ENCODE measurements at regions not wholly inside any gene's neighbourhood (a gene's known extent, or its start where the extent isn't known, plus 50 kb on each side); places are given as distances from the start of the nearest gene placed in this dataset.

GRCh38 chr1:90291431-90292216, 296.7 kb downstream of the ZNF326 start:
- H3K4me2 ChIP-seq (ENCODE audit: insufficient read depth, low read length): no peak overlapping the region
- H3K9me3 ChIP-seq (replicated peaks; ENCODE audit: control insufficient read depth, insufficient read depth, low read length): no peaks in the 10 kb centered on the region
- H3K4me1 ChIP-seq (ENCODE audit: control insufficient read depth, extremely low read depth, insufficient read depth, low read length): no peaks in the 10 kb centered on the region
- H3K9me1 ChIP-seq (replicated peaks; ENCODE audit: control insufficient read depth, extremely low read depth, insufficient read depth, low read length): no peaks in the 10 kb centered on the region
- H2AFZ ChIP-seq (ENCODE audit: low read depth, low read length): no peak overlapping the region
- H3K9ac ChIP-seq (replicated peaks; ENCODE audit: extremely low read depth, insufficient read depth, low read length): no peak overlapping the region
- ChIA-PET CTCF (no interaction called here), POLR2A (no interaction called here)
- H3K4me3 ChIP-seq (replicated peaks in 1 of 3; ENCODE audit: insufficient read depth in 1 of 3, low read depth in 1 of 3, low read length in 3 of 3): no peak overlapping the region
- no peaks in the 10 kb centered on the region for H4K20me1 ChIP-seq (replicated peaks; ENCODE audit: control insufficient read depth, extremely low read depth, insufficient read depth, low read length)
- TF ChIP-seq, protein P1, sequence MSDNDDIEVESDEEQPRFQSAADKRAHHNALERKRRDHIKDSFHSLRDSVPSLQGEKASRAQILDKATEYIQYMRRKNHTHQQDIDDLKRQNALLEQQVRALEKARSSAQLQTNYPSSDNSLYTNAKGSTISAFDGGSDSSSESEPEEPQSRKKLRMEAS (IDR thresholded peaks at IDR 0.05; ENCODE audit: insufficient read depth, insufficient read length): no peak
- no peak for TF ChIP-seq CTCF (IDR thresholded peaks at IDR 0.05; ENCODE audit: extremely low read depth in 1 of 2, insufficient read depth in 1 of 2, low read depth in 1 of 2, low read length in 2 of 2)
- no peak for TF ChIP-seq POLR2A (IDR thresholded peaks at IDR 0.05; ENCODE audit: low read depth, low read length)
- no peak for FAIRE-seq
- no peak for DNase-seq (ENCODE audit: low read depth, low spot score)
- intact Hi-C loops (cut with micrococcal nuclease) (no loop called here), dilution Hi-C loops (cut with MboI; ENCODE audit: extremely low pct_ligation_motif_present, low sequenced_read_pairs) (no loop called here)
- no peak overlapping the region for H3K27ac ChIP-seq (ENCODE audit: insufficient read depth, low read depth, low read length)
- no TSS peak for BruUV-seq (replicated peaks)
- no peaks in the 10 kb centered on the region for H3K79me2 ChIP-seq (ENCODE audit: control insufficient read depth, insufficient read depth, low read length)
- H3K36me3 ChIP-seq (ENCODE audit: control insufficient read depth in 2 of 2, extremely low read depth in 1 of 2, insufficient read depth in 2 of 2, low read length in 2 of 2): no peaks in the 10 kb centered on the region
- no peaks in the 10 kb centered on the region for H3K27me3 ChIP-seq (ENCODE audit: control insufficient read depth in 2 of 2, insufficient read depth in 2 of 2, low read length in 2 of 2)

- Histone ChIP-seq H3K4me3 (replicated peaks in 1 of 3; ENCODE audit: insufficient read depth in 1 of 3, low read depth in 1 of 3, low read length in 3 of 3) (no peak overlapping the region), H3K9me1 (replicated peaks; ENCODE audit: control insufficient read depth, extremely low read depth, insufficient read depth, low read length) (no peaks in the 10 kb centered on the region), H3K27me3 (ENCODE audit: control insufficient read depth in 2 of 2, insufficient read depth in 2 of 2, low read length in 2 of 2) (no peaks in the 10 kb centered on the region), H3K9me3 (replicated peaks; ENCODE audit: control insufficient read depth, insufficient read depth, low read length) (no peaks in the 10 kb centered on the region), H3K4me1 (ENCODE audit: control insufficient read depth, extremely low read depth, insufficient read depth, low read length) (no peaks in the 10 kb centered on the region), H3K36me3 (ENCODE audit: control insufficient read depth in 2 of 2, extremely low read depth in 1 of 2, insufficient read depth in 2 of 2, low read length in 2 of 2) (no peaks in the 10 kb centered on the region), H4K20me1 (replicated peaks; ENCODE audit: control insufficient read depth, extremely low read depth, insufficient read depth, low read length) (no peaks in the 10 kb centered on the region), H3K9ac (replicated peaks; ENCODE audit: extremely low read depth, insufficient read depth, low read length) (no peak overlapping the region), H3K4me2 (ENCODE audit: insufficient read depth, low read length) (no peak overlapping the region), H3K79me2 (ENCODE audit: control insufficient read depth, insufficient read depth, low read length) (no peaks in the 10 kb centered on the region), H2AFZ (ENCODE audit: low read depth, low read length) (no peak overlapping the region), H3K27ac (ENCODE audit: insufficient read depth, low read depth, low read length) (no peak overlapping the region)
- dilution Hi-C loops (cut with MboI; ENCODE audit: extremely low pct_ligation_motif_present, low sequenced_read_pairs) (no loop called here), intact Hi-C loops (cut with micrococcal nuclease) (no loop called here)
- CTCF ChIA-PET: no interaction called here
- no TSS peak for BruUV-seq (replicated peaks)
- POLR2A ChIA-PET: no interaction called here
- FAIRE-seq (no peak), DNase-seq (ENCODE audit: low read depth, low spot score) (no peak)
- TF ChIP-seq, protein P1 (IDR thresholded peaks at IDR 0.05; ENCODE audit: insufficient read depth, insufficient read length): no peak
- TF ChIP-seq JUN (IDR thresholded peaks at IDR 0.05; ENCODE audit: borderline replicate concordance, insufficient read depth, insufficient read length, low read depth) (no peak), EZH2 (IDR thresholded peaks at IDR 0.05; ENCODE audit: borderline replicate concordance, low read depth, low read length, severe bottlenecking) (no peak), POLR2AphosphoS5 (IDR thresholded peaks at IDR 0.05; ENCODE audit: insufficient read depth, low read depth, low read length) (no peak), GATA2 (IDR thresholded peaks at IDR 0.05; ENCODE audit: insufficient read depth, insufficient read length, low read depth, low read length) (no peak), MYC (IDR thresholded peaks at IDR 0.05; ENCODE audit: low read depth, low read length) (no peak), FOS (IDR thresholded peaks at IDR 0.05; ENCODE audit: borderline replicate concordance, insufficient read depth, low read length) (no peak), POLR2A (IDR thresholded peaks at IDR 0.05; ENCODE audit: low read depth, low read length) (no peak), CTCF (IDR thresholded peaks at IDR 0.05; ENCODE audit: extremely low read depth in 1 of 2, insufficient read depth in 1 of 2, low read depth in 1 of 2, low read length in 2 of 2) (no peak)
Measured at GRCh38 chr1:90282811-90283210, 287.9 kb downstream of the ZNF326 start.

Measured in endothelial cell of umbilical vein (primary cell).